Panc1 (cell line): ENCODE measurements at regions not wholly inside any gene's neighbourhood (a gene's known extent, or its start where the extent isn't known, plus 50 kb on each side); places are given as distances from the start of the nearest gene placed in this dataset.

Source experiments
- ATAC-seq: fragments of 200-7000 bp; cut with Tn5 transposase; 2 replicates; pipeline ENCODE4 v1.9.1; 2020; ENCODE audit warnings: mild to moderate bottlenecking, moderate library complexity
- BruUV-seq: library from RNA; stranded (reverse); fragments of 400-500 nt; replicated peaks from 2 replicates; lab custom pipeline; 2021; lab: Mats Ljungman, UMichigan
- CTCF ChIA-PET: fragments of 300-600 bp; sonication (Branson Sonifier 250); formaldehyde crosslinking; loops from one replicate; lab custom pipeline; 2022; ENCODE audit warnings: antibody characterized with exemption; lab: Charles Lee
- POLR2A ChIA-PET: fragments of 300-600 bp; sonication (Branson Sonifier 250); formaldehyde crosslinking; loops from one replicate; lab custom pipeline; 2022; ENCODE audit warnings: antibody characterized with exemption; lab: Charles Lee
- DNase-seq: peaks from one replicate; pipeline ENCODE4 v3.0.0-alpha.2; 2010; ENCODE audit warnings: low read depth, low spot score
- H3K27ac ChIP-seq: 2 replicates; pipeline ENCODE4 v1.5.1; 2011; ENCODE audit warnings: mild to moderate bottlenecking, low read length, inconsistent platforms
- H3K27me3 ChIP-seq: fragments of 200-500 bp; sonication (Bioruptor generic); 2 replicates; pipeline ENCODE4 v1.6.0; 2014; ENCODE audit warnings: low read length, inconsistent platforms; ENCODE audit not compliant: control insufficient read depth, insufficient read depth
- H3K36me3 ChIP-seq: fragments of 200-500 bp; sonication (Bioruptor generic); 2 replicates; pipeline ENCODE4 v1.5.1; 2014; ENCODE audit warnings: inconsistent platforms, mild to moderate bottlenecking, low read length, moderate library complexity; ENCODE audit not compliant: control insufficient read depth, insufficient read depth
- H3K4me1 ChIP-seq: 2 replicates; pipeline ENCODE4 v1.5.1; 2011; ENCODE audit warnings: inconsistent platforms, mild to moderate bottlenecking, low read length, moderate library complexity; ENCODE audit not compliant: control insufficient read depth, insufficient read depth
- H3K4me3 ChIP-seq, 2 experiments: 2 replicates each; pipeline ENCODE4 v1.5.1; 2011 to 2012; ENCODE audit warnings: low read depth in 2 of 2, low read length in 2 of 2, mild to moderate bottlenecking in 2 of 2, inconsistent platforms in 1 of 2, moderate library complexity in 1 of 2
- H3K9me3 ChIP-seq: fragments of 200-500 bp; sonication (Bioruptor generic); 2 replicates; pipeline ENCODE4 v1.5.1; 2014; ENCODE audit warnings: low read depth, mild to moderate bottlenecking, inconsistent platforms, low read length, moderate library complexity; ENCODE audit not compliant: control insufficient read depth, insufficient read depth
- POLR2AphosphoS5 ChIP-seq: IDR thresholded peaks from 2 replicates; pipeline ENCODE4 v1.6.1; 2012; ENCODE audit warnings: mild to moderate bottlenecking, low read depth, low read length, moderate library complexity
- SIN3A ChIP-seq: IDR thresholded peaks from 2 replicates; pipeline ENCODE4 v1.6.1; 2012; ENCODE audit warnings: low read depth, mild to moderate bottlenecking, low read length, moderate library complexity, borderline replicate concordance; ENCODE audit not compliant: insufficient read depth
- TCF7L2 ChIP-seq: IDR thresholded peaks from 2 replicates; pipeline ENCODE4 v1.6.1; 2011; ENCODE audit warnings: mild to moderate bottlenecking, low read depth, low read length, inconsistent platforms
- in situ Hi-C: cut with HindIII; loops from 2 replicates; pipeline ENCODE4 v1.10.0; 2016; ENCODE audit warnings: low sequenced_read_pairs, low pct_unique_long_range_greater_than_20kb
- intact Hi-C: fragments of 100-400 bp; cut with micrococcal nuclease; formaldehyde crosslinking; loops from one replicate; pipeline ENCODE4 v1.10.0; 2022; ENCODE audit not compliant: unreplicated experiment
- TF ChIP-seq, protein P1 (sequence below), 2 experiments: IDR thresholded peaks; 2 replicates each; pipeline ENCODE4 v1.6.1; 2011 to 2012; ENCODE audit warnings: low read depth in 2 of 2, control low read depth in 1 of 2, low read length in 1 of 2, mild to moderate bottlenecking in 1 of 2, moderate library complexity in 1 of 2; ENCODE audit not compliant: insufficient read depth in 1 of 2
- TF ChIP-seq, protein P2 (sequence below): fragments of 450-650 bp; IDR thresholded peaks from 2 replicates; pipeline ENCODE4 v1.5.1; 2017; ENCODE audit warnings: mild to moderate bottlenecking

DNA sequence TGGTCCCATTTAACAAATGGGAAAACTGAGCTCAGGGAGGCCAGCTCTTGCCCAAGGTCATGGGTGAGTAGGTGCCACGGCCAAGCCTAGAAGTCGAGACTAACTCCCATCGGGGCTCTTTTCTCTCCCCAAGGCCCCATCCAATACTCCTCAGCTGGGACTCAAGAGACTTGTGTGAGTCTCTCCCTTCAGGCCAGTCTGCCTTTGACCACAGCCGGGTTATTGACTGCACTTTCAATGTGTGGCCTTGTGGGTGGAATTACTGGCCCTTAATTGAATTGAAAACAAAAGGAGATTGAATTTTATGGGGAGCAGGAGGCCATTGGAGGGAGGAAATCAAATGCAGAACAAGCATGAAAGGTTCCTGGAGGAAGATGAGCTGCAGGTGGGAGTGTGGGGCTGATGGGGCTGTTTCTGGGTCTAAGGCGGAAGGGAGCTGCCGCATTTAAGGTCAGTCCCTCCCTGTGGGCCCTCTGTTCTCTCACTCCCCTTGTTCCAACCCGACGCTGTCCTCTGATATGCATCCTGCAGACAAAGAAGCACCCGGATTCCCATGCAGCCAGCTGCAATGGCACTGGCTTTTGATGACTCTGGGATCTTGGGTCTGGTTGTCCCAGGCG, 552.8 kb downstream of the MIAT start:
- H3K27me3 ChIP-seq: no peaks in the 10 kb centered on the region

DNA sequence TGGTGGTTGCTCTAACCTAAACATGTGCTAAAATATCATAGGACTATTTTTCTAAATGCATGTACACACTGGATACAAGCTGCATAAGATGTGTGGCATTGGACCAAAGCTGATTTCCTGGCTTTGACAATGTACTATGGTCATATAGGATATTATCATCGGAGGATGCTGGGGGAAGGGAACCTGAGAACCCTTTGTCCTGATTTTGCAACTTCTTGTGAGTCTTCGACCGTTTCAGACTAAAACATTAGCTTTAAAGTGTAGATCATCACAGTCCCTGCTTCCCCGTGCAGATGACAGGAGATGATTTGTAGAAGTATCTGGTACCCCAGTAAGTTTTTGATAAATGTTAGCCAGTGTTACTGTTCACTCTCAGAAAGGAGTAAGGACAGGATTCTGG, 554.7 kb downstream of the MIAT start:
- TF ChIP-seq, protein P1, sequence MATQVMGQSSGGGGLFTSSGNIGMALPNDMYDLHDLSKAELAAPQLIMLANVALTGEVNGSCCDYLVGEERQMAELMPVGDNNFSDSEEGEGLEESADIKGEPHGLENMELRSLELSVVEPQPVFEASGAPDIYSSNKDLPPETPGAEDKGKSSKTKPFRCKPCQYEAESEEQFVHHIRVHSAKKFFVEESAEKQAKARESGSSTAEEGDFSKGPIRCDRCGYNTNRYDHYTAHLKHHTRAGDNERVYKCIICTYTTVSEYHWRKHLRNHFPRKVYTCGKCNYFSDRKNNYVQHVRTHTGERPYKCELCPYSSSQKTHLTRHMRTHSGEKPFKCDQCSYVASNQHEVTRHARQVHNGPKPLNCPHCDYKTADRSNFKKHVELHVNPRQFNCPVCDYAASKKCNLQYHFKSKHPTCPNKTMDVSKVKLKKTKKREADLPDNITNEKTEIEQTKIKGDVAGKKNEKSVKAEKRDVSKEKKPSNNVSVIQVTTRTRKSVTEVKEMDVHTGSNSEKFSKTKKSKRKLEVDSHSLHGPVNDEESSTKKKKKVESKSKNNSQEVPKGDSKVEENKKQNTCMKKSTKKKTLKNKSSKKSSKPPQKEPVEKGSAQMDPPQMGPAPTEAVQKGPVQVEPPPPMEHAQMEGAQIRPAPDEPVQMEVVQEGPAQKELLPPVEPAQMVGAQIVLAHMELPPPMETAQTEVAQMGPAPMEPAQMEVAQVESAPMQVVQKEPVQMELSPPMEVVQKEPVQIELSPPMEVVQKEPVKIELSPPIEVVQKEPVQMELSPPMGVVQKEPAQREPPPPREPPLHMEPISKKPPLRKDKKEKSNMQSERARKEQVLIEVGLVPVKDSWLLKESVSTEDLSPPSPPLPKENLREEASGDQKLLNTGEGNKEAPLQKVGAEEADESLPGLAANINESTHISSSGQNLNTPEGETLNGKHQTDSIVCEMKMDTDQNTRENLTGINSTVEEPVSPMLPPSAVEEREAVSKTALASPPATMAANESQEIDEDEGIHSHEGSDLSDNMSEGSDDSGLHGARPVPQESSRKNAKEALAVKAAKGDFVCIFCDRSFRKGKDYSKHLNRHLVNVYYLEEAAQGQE (IDR thresholded peaks at IDR 0.05; ENCODE audit: insufficient read depth in 1 of 2, low read depth in 2 of 2, low read length in 1 of 2): no peak
- TF ChIP-seq SIN3A (no peak), TCF7L2 (no peak), POLR2AphosphoS5 (no peak)
- TF ChIP-seq, protein P2, sequence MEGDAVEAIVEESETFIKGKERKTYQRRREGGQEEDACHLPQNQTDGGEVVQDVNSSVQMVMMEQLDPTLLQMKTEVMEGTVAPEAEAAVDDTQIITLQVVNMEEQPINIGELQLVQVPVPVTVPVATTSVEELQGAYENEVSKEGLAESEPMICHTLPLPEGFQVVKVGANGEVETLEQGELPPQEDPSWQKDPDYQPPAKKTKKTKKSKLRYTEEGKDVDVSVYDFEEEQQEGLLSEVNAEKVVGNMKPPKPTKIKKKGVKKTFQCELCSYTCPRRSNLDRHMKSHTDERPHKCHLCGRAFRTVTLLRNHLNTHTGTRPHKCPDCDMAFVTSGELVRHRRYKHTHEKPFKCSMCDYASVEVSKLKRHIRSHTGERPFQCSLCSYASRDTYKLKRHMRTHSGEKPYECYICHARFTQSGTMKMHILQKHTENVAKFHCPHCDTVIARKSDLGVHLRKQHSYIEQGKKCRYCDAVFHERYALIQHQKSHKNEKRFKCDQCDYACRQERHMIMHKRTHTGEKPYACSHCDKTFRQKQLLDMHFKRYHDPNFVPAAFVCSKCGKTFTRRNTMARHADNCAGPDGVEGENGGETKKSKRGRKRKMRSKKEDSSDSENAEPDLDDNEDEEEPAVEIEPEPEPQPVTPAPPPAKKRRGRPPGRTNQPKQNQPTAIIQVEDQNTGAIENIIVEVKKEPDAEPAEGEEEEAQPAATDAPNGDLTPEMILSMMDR: no peak
- BruUV-seq: no TSS peak
- POLR2A ChIA-PET: no interaction called here
- in situ Hi-C loops: no loop called here
- CTCF ChIA-PET: no interaction called here
- H3K36me3 ChIP-seq: no peaks in the 10 kb centered on the region
- no peak for ATAC-seq
- H3K9me3 ChIP-seq: no peaks in the 10 kb centered on the region
- no peaks in the 10 kb centered on the region for H3K27me3 ChIP-seq
- intact Hi-C loops: no loop called here
- no peak overlapping the region for H3K27ac ChIP-seq
- no peaks in the 10 kb centered on the region for H3K4me1 ChIP-seq
- no peak overlapping the region for H3K4me3 ChIP-seq
- DNase-seq: no peak

More for the DNA sequence above, 552.8 kb downstream of the MIAT start:
- CTCF ChIA-PET: no interaction called here
- no peak for DNase-seq
- in situ Hi-C loops (no loop called here), intact Hi-C loops (no loop called here)
- no TSS peak for BruUV-seq
- POLR2A ChIA-PET: no interaction called here
- no peaks in the 10 kb centered on the region for H3K9me3 ChIP-seq
- H3K27ac ChIP-seq: no peak overlapping the region
- H3K36me3 ChIP-seq: no peaks in the 10 kb centered on the region
- H3K4me1 ChIP-seq: no peaks in the 10 kb centered on the region
- TF ChIP-seq SIN3A (no peak), POLR2AphosphoS5 (no peak), TCF7L2 (no peak)
- TF ChIP-seq, protein P2: no peak
- TF ChIP-seq, protein P1 (IDR thresholded peaks at IDR 0.05; ENCODE audit: insufficient read depth in 1 of 2, low read depth in 2 of 2, low read length in 1 of 2): no peak
- no peak for ATAC-seq
- H3K4me3 ChIP-seq: no peak overlapping the region
